Adipocyte (in vitro differentiated cells): ENCODE measurements at regions not wholly inside any gene's neighbourhood (a gene's known extent, or its start where the extent isn't known, plus 50 kb on each side); places are given as distances from the start of the nearest gene placed in this dataset.
A peak's percentile ranks its signal among the peaks of the same experiment; 100 is the strongest.

ENCODE experiments used
- DNase-seq: peaks from one replicate; pipeline ENCODE4 v3.0.0-alpha.2; 2015; ENCODE audit warnings: low read depth
- H3K27me3 ChIP-seq: replicated peaks from 2 replicates; pipeline ENCODE4 v1.7.0; 2013; ENCODE audit warnings: mild to moderate bottlenecking, low read length, moderate library complexity; ENCODE audit not compliant: control insufficient read depth, insufficient read depth
- H3K36me3 ChIP-seq: 2 replicates; pipeline ENCODE4 v1.7.0; 2013; ENCODE audit warnings: low read length, mild to moderate bottlenecking, moderate library complexity; ENCODE audit not compliant: control insufficient read depth, insufficient read depth, severe bottlenecking
- H3K4me1 ChIP-seq: 2 replicates; pipeline ENCODE4 v1.7.0; 2013; ENCODE audit warnings: mild to moderate bottlenecking, low read length, moderate library complexity; ENCODE audit not compliant: control insufficient read depth, insufficient read depth
- H3K4me3 ChIP-seq: 2 replicates; pipeline ENCODE4 v1.7.0; 2013; ENCODE audit warnings: mild to moderate bottlenecking, low read length, moderate library complexity
- H3K9ac ChIP-seq: 2 replicates; pipeline ENCODE4 v1.7.0; 2013; ENCODE audit warnings: mild to moderate bottlenecking, low read length, moderate library complexity
- H3K9me3 ChIP-seq: 2 replicates; pipeline ENCODE4 v1.7.0; 2013; ENCODE audit warnings: mild to moderate bottlenecking, low read length, moderate library complexity; ENCODE audit not compliant: control insufficient read depth

DNA sequence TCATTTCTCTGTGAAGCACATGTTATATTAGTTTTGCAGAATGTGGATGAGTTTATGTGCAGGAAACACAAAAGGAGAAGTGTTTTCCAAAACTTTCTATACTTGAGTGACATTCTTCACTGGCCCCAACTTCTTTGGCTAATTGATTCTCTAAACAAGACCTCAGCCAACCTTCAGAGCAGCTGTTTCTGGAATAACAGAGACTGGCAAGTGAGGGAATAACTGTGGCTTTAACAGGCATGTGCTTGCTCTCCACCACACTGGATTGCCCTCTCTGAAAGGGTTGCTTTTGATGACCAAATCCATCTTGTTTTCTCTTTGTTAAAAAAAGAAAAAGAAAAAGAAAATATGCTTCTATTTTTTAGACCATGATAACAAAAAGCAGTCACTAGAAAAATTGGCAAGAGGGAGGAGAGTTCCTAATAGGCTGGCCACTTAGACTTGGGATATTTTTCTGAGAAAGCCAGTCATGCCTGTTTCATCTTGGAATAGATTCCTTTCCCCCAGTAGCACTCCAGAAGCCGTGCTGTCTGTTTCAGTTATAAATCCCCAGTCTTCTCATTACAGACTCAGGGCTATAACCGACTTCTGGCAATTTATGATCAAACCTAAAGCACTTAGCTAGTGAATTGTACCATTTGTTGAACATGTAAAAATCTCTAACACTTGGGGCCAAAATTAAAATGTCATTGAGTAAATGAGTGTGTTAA lies 295.0 kb upstream of the NR3C2 start:
- Histone ChIP-seq H3K9ac (no peak overlapping the region), H3K4me1 (no peaks in the 10 kb centered on the region), H3K4me3 (no peak overlapping the region), H3K9me3 (no peaks in the 10 kb centered on the region), H3K36me3 (no peaks in the 10 kb centered on the region), H3K27me3 (no peaks in the 10 kb centered on the region)
- no peak for DNase-seq

DNA sequence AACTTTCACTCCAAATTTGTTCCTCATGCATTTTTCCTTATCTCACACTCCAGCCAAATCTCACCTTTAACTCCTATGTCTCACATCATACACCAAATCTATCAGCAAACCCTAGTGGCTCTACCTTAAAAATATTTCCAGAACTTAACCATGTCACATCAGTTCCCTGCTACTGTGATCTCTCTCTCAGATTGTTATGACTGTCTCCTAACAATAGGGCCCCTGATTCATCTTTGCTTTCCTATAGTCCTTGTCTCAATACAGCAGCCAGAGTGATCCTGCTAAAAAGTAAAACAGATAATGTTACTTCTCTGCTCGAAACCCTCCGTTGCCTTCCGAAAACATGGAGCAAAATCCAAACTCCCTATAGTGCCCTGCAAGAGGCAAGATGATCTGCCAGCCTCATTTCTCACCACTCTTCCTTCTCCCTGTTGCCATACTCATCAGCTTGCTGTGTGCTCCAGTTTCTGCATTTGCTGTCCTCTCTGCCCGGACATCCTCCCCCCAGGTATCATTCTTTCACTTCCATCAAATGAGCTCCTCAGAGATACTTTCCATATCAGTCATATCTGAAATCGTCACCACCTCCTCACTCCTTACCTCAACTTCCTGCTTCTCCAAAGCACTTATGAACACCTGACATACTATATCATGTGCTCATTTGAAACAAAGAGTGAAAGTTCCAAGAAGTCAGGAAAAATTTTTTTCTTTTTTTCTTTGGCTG lies 293.4 kb upstream of the NR3C2 start:
- H3K9me3 ChIP-seq = no peaks in the 10 kb centered on the region
- H3K4me3 ChIP-seq = no peak overlapping the region
- no peaks in the 10 kb centered on the region for H3K36me3 ChIP-seq
- no peak overlapping the region for H3K9ac ChIP-seq
- H3K27me3 ChIP-seq = no peaks in the 10 kb centered on the region
- DNase-seq = no peak
- H3K4me1 ChIP-seq = no peaks in the 10 kb centered on the region

DNA sequence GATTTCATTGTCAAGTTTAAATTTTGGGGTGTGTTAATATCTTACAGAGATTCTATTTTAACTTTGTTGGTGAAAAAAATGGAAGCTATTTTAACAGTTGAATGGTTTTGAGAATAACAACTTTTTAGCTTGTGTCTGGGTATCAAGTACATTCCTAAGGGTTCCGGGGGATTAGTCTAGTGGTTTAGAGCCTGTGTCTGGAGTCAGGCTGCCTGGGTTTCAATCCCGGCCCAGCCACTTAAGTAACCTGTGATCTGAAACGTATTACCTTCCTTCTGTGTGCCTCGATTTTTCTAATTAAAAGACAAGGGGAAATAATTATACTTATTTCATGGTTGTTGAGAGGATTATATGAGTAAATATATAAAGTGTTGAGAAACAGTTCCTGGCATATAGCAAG lies 288.6 kb upstream of the NR3C2 start:
- Histone ChIP-seq H3K36me3 (no peaks in the 10 kb centered on the region), H3K9me3 (no peaks in the 10 kb centered on the region), H3K4me1 (no peaks in the 10 kb centered on the region), H3K4me3 (no peak overlapping the region), H3K9ac (no peak overlapping the region), H3K27me3 (no peaks in the 10 kb centered on the region)
- peak; percentile 37 for DNase-seq

DNA sequence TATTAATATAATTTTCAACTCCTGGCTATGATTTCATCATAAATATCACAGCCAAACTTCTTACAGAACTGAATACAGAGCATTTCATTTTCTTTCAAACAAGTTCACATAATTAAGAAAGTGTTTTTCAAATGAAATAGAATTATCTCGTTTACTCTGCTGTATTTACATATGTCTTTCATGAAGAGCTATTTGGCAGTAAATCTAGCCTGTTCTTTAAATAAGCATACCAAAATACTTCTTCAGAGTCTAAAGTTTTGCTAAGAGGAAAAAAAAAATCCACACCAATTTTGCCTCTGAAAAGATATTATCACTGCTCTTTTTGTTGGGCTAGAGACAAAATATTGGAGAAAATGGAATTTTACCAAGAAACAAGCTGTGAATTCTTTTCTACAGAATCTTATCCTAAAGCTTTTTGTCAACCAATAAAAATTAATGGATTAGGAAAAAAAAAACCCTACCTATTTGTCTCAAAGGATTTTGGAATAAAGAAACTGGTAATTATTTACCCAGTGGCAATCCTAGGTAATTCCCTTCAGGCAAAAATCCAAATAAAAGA lies 287.9 kb upstream of the NR3C2 start:
- no peaks in the 10 kb centered on the region for H3K36me3 ChIP-seq
- peak; percentile 16 for DNase-seq
- no peaks in the 10 kb centered on the region for H3K4me1 ChIP-seq
- no peaks in the 10 kb centered on the region for H3K9me3 ChIP-seq
- no peak overlapping the region for H3K4me3 ChIP-seq
- H3K9ac ChIP-seq = no peak overlapping the region
- no peaks in the 10 kb centered on the region for H3K27me3 ChIP-seq

DNA sequence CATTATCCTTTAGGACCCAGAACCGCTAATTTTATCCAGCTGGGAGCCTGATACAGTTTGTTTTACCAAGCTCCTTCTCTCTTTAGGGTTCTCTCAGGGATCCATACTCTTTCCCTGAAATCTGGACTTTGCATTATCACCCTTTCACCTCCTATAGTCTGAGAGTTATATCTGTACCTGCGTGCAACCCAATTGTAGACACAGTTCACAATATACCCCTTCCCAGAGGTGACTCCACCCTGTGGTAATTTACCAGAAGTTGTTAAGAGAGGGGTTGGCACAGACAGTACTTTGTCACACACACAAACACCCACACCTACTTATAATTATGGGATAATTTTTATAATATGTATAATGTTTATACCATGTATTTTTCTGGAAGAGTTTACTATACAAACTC lies 275.8 kb upstream of the NR3C2 start:
- DNase-seq = no peak
- peaks cover 9% of the 10 kb centered on the region for H3K4me1 ChIP-seq
- H3K9ac ChIP-seq = no peak overlapping the region

DNA sequence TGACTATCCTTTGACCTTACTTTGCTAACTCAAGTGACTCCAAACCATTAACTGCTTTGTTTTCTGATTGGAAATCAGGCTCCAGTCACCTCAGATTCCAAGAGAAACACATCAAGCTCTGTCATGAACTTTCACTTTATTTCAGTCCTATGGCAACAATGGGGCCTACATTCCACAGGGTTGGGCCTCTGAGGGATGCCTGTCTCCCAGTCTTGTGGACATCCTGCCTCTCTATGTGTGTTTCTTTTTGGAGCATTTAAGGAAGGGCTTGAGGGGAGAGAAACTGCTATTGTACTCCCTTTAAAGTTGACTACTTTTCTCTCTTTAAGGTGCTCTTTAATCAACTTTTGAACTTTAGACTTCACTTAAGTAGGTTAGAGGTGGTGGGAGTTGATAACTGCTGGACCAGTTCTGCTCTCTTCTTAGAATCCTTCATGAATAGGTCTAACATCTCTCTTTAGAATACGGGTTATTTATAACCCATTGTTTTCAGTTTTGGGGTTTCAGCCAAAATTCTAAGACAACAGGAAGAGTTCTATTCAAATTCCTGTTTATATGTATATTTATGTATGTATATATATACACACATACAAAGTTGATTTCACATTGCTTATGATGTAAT lies 274.3 kb upstream of the NR3C2 start:
- Histone ChIP-seq H3K4me3 (no peak overlapping the region), H3K9ac (no peak overlapping the region), H3K36me3 (no peaks in the 10 kb centered on the region), H3K27me3 (no peaks in the 10 kb centered on the region), H3K4me1 (peaks cover 9% of the 10 kb centered on the region), H3K9me3 (no peaks in the 10 kb centered on the region)
- DNase-seq = no peak

More for the DNA sequence above, 275.8 kb upstream of the NR3C2 start:
- Histone ChIP-seq H3K27me3 (no peaks in the 10 kb centered on the region), H3K36me3 (no peaks in the 10 kb centered on the region), H3K9me3 (peaks cover 7% of the 10 kb centered on the region), H3K4me3 (no peak overlapping the region)

DNA sequence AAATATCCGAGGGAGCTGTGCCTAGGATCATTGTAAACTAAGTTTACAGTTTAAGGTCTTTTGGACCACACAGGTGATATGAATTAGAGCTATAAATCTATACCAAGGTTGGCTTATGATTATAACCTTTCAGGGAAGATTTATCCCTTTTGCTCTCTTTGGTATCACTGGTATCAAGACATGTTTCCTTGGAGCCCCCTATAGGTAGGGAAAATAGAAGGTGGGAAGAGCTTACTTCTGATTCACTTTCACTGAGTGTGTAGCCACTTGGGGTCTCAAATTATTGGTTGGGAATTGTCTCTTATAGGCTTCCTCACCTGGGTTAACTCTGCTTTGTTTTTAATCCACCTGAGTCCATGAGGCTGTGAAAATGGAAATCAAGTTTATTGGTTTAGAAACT lies 262.1 kb upstream of the NR3C2 start:
- Histone ChIP-seq H3K4me1 (no peaks in the 10 kb centered on the region), H3K9ac (no peak overlapping the region), H3K27me3 (no peaks in the 10 kb centered on the region), H3K9me3 (peaks cover 4% of the 10 kb centered on the region), H3K4me3 (no peak overlapping the region), H3K36me3 (no peaks in the 10 kb centered on the region)
- no peak for DNase-seq

DNA sequence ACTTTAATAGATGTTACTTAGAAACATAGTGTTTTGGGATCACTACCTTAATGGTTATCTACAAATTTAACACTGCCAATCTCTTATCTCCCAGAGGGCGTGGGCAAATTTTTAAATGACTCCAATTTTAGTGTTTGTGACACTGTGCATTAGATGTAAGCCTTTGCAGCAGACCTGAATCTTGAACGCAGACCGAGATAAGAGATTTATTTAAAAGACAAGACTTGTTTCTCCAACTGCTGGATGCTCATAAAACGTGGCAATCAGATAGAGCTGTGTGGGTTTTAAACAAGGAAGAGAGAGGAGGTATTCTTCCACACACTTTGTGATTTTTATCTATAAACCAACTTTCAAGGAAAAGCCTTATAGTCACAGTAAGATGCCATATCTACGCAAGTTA lies 252.5 kb upstream of the NR3C2 start:
- no peak for DNase-seq
- H3K36me3 ChIP-seq = no peaks in the 10 kb centered on the region
- H3K4me1 ChIP-seq = no peaks in the 10 kb centered on the region
- H3K27me3 ChIP-seq = no peaks in the 10 kb centered on the region
- no peaks in the 10 kb centered on the region for H3K9me3 ChIP-seq
- H3K9ac ChIP-seq = no peak overlapping the region
- H3K4me3 ChIP-seq = no peak overlapping the region

DNA sequence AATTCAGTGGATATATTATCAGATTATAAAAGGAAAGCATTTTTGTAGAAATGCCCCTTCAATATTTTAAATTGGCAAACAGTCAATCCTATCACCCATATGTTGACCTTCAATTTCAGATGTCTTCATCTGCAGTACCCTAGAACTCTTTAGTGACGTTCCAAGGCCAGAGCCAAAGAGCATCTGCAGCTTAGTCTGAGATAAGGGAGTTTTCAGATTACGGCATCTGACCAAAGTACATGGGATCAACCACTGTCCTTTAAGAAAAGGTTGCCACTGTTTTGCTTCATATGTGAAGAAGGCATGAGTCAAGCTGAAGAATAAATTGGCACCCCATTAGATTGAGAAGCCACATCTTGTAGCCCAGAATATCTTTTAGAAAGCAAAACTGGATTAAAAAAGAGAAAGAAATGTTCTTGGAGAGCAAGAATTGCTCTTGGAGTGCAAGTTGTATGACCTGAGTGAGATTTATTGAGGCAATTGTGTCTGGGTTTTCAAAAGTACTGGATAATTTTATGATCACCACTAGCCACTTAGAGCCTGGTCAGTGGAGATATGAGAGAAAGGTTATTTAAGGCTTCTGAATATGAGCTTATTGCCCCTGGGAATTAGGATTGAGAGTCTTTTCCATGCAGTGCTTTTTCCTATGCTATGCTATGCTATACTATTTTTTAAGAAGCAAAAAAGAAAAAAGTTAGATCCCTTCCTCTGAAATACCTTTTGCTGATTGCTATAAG lies 251.9 kb upstream of the NR3C2 start:
- Histone ChIP-seq H3K9ac (no peak overlapping the region), H3K9me3 (no peaks in the 10 kb centered on the region), H3K27me3 (no peaks in the 10 kb centered on the region), H3K4me1 (no peaks in the 10 kb centered on the region), H3K4me3 (no peak overlapping the region), H3K36me3 (no peaks in the 10 kb centered on the region)
- DNase-seq = no peak

DNA sequence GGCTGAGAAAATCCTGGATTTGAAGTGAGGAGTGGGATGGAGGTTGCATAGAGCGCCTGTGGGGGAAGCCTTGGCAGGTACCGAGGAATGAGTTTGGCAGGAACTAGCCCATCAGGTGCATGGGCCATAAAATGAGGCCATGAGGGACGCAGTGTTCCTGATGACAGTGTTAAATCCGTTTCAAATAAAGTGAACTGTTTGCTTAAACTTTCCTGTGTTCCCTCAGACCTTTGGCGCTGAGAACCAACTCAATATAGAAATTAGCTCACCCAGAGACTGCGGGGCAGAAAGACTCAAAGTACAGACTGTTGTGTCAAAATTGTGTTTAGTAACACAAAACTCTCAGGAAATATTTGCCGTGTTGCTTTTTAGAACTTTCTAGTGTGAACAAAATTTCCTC lies 250.0 kb upstream of the NR3C2 start:
- H3K36me3 ChIP-seq = no peaks in the 10 kb centered on the region
- H3K4me3 ChIP-seq = no peak overlapping the region
- no peak overlapping the region for H3K9ac ChIP-seq
- H3K27me3 ChIP-seq = no peaks in the 10 kb centered on the region
- no peak for DNase-seq
- H3K4me1 ChIP-seq = no peaks in the 10 kb centered on the region
- H3K9me3 ChIP-seq = no peaks in the 10 kb centered on the region

DNA sequence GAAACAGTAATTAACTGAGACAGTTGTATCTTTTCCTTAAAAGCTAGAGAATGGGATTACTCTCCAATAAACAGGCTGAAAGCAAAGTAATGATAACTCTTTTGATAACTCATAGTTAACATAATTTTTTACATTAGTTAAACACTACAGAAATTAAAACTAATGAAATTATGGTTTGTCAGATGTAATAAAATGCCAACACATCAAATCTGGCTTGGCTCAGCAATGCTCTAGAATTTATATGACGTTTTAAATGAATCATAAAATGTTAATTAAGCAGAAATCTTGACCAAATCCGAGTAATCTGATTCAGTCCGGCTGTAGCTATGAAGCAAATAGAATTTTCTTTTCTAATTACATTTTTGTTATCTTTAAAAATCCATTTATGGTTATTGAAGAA lies 244.2 kb upstream of the NR3C2 start:
- Histone ChIP-seq H3K9ac (no peak overlapping the region), H3K4me1 (peaks cover 13% of the 10 kb centered on the region), H3K4me3 (no peak overlapping the region), H3K9me3 (no peaks in the 10 kb centered on the region), H3K27me3 (no peaks in the 10 kb centered on the region), H3K36me3 (no peaks in the 10 kb centered on the region)
- DNase-seq = no peak
